ENCODE measurements at regions not wholly inside any gene's neighbourhood (a gene's known extent, or its start where the extent isn't known, plus 50 kb on each side); places are given as distances from the start of the nearest gene placed in this dataset.

DNA sequence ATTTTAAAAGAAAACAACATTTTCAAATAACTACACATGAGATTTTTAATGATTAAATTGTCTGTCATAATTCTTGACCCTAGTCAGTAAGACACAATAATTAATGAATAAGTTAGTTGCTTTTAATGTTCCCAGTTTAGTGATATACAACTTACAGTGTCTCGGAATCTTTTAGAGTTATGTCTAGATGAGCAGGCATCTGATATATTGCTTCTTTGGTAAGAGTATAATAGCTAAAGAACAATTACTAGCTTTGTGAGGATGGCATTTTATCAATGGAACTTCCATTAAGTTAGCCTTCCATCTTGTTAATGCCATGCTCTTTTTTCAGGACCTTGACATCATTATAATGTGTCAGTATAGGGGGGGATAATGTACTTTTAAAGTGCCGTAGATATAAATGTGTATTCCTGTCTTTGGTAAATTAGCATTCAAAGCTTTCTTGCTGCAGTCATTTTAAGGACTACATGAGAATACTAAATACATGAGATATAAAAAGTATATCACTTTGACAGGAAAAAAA lies 425.1 kb downstream of the PDHA2 start:
- no peak for TF ChIP-seq POLR2A (IDR thresholded peaks at IDR 0.05)
- TF ChIP-seq, protein P1, sequence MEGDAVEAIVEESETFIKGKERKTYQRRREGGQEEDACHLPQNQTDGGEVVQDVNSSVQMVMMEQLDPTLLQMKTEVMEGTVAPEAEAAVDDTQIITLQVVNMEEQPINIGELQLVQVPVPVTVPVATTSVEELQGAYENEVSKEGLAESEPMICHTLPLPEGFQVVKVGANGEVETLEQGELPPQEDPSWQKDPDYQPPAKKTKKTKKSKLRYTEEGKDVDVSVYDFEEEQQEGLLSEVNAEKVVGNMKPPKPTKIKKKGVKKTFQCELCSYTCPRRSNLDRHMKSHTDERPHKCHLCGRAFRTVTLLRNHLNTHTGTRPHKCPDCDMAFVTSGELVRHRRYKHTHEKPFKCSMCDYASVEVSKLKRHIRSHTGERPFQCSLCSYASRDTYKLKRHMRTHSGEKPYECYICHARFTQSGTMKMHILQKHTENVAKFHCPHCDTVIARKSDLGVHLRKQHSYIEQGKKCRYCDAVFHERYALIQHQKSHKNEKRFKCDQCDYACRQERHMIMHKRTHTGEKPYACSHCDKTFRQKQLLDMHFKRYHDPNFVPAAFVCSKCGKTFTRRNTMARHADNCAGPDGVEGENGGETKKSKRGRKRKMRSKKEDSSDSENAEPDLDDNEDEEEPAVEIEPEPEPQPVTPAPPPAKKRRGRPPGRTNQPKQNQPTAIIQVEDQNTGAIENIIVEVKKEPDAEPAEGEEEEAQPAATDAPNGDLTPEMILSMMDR (IDR thresholded peaks at IDR 0.05) = no peak
- Histone ChIP-seq H3K36me3 (no peaks in the 10 kb centered on the region), H3K4me3 (replicated peaks in 1 of 3) (no peak overlapping the region), H3K4me1 (no peaks in the 10 kb centered on the region), H3K27me3 (no peaks in the 10 kb centered on the region), H3K27ac (no peak overlapping the region), H3K9me3 (no peaks in the 10 kb centered on the region)
- DNase-seq = no peak
- WGBS, 2 donors = 97 to 98% methylated on average over 2 of the region's 2 CpGs
- intact Hi-C loops (cut with DNase I) = no loop called here

DNA sequence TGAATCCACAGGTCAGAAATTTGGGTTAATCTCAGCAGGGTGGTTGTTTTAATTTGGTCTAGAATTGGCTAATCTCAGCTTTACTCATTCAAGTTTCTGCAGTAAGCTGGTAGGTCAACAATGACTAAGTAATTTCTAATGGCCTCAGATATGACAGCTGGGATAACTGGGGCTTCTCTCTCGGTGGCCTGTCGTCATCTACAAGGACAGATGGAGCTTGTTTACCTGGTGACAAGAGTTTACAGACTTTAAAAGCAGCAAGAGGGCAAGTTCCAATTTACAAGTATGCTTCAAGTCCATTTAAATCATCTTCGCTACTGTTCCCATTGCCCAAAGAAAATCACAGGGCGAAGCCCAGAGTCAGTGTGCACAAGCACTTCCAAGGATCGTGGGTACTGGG lies 453.9 kb downstream of the PDHA2 start:
- WGBS, 2 donors = 81 to 93% methylated on average over 5 of the region's 5 CpGs

DNA sequence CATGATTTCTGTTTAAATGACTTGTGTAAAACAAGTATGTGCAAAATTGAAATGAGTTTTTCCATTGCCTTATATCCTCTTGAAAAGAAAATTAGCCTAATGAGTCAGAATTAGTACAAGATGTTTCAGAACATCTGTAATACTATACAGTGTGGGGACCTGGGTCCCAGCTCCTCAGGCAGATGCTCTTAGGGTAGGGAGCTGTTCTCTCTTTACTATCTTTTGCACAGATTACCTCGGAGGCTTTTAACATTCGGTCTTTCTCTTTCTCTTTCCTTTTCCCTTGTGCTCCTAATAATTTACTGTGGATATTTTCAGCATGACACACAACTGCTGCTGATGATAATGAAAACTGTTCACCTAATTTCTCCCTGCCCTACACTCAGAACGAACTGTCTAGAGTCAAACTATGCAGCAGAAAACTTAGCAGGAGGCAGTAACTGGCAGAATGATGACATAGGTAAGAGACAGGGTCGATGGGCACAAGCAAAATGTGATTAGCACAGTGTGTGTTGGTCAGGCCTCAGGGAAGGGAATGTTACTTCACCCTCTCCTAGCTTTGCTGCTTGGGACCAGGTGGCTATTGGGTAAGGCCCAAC lies 455.3 kb downstream of the PDHA2 start:
- Histone ChIP-seq H3K27me3 (no peaks in the 10 kb centered on the region), H3K4me1 (no peaks in the 10 kb centered on the region), H3K9me3 (no peaks in the 10 kb centered on the region), H3K36me3 (no peaks in the 10 kb centered on the region), H3K4me3 (replicated peaks in 1 of 3) (no peak overlapping the region), H3K27ac (no peak overlapping the region)
- no peak for TF ChIP-seq POLR2A (IDR thresholded peaks at IDR 0.05)
- TF ChIP-seq, protein P1 (IDR thresholded peaks at IDR 0.05) = no peak
- intact Hi-C loops (cut with DNase I) = no loop called here
- 81 to 84% methylated on average over 4 of the region's 4 CpGs for WGBS, 2 donors
- no peak for DNase-seq

More for the DNA sequence above, 453.9 kb downstream of the PDHA2 start:
- DNase-seq = no peak
- Histone ChIP-seq H3K36me3 (no peaks in the 10 kb centered on the region), H3K27me3 (no peaks in the 10 kb centered on the region), H3K4me3 (replicated peaks in 1 of 3) (no peak overlapping the region), H3K27ac (no peak overlapping the region), H3K9me3 (no peaks in the 10 kb centered on the region), H3K4me1 (no peaks in the 10 kb centered on the region)
- intact Hi-C loops (cut with DNase I) = no loop called here
- no peak for TF ChIP-seq POLR2A (IDR thresholded peaks at IDR 0.05)
- TF ChIP-seq, protein P1 (IDR thresholded peaks at IDR 0.05) = no peak

DNA sequence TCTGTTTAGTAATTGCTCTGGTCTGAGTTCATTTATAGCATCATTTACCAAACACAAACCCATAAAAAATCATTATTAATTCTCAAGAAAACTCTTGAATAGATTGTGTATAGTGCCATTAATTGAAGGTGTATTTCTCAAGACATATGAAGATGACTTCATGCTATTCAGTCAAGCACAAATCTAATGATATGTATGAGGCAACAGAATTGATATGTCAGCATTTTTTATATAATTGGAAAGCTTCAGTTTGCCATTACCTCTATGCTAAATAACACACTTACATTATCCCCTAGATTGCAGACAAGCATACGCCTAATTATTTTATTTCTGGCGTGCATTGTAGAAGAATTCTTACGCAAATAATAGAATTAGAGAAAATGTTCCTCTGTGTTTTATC lies 461.8 kb downstream of the PDHA2 start:
- no peak for DNase-seq
- Histone ChIP-seq H3K4me3 (replicated peaks in 1 of 3) (no peak overlapping the region), H3K4me1 (no peaks in the 10 kb centered on the region), H3K27me3 (no peaks in the 10 kb centered on the region), H3K9me3 (no peaks in the 10 kb centered on the region), H3K36me3 (no peaks in the 10 kb centered on the region), H3K27ac (no peak overlapping the region)
- 95 to 97% methylated on average over 3 of the region's 3 CpGs for WGBS, 2 donors
- no peak for TF ChIP-seq POLR2A (IDR thresholded peaks at IDR 0.05)
- TF ChIP-seq, protein P1 (IDR thresholded peaks at IDR 0.05) = no peak
- intact Hi-C loops (cut with DNase I) = no loop called here

DNA sequence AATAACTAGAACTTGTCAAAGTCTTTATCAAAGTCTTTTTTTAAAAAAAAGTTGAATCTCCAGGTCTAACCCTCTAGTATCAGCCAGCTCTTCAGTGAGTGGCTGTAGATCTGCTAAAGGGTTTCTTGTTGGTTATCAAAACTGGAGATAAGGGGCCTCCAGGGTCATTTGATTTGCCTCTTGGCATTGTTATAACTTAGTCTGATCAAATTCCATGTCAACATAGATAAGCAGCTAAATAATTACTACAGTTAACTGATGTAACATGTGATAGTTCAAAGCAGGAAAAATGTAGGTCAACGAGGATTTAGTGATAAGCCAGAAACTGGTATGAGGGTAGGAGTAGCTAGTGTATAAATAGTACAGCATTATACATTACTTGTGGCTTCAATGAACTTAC lies 465.1 kb downstream of the PDHA2 start:
- TF ChIP-seq, protein P1 (IDR thresholded peaks at IDR 0.05) = no peak
- no peak for TF ChIP-seq POLR2A (IDR thresholded peaks at IDR 0.05)
- intact Hi-C loops (cut with DNase I) = no loop called here
- Histone ChIP-seq H3K27ac (no peak overlapping the region), H3K27me3 (no peaks in the 10 kb centered on the region), H3K36me3 (no peaks in the 10 kb centered on the region), H3K4me3 (replicated peaks in 1 of 3) (no peak overlapping the region), H3K9me3 (no peaks in the 10 kb centered on the region), H3K4me1 (no peaks in the 10 kb centered on the region)
- WGBS, 2 donors = 68 to 70% methylated on average over 1 of the region's 1 CpG
- no peak for DNase-seq
